ENCODE measurements at regions not wholly inside any gene's neighbourhood (a gene's known extent, or its start where the extent isn't known, plus 50 kb on each side); places are given as distances from the start of the nearest gene placed in this dataset.

DNA sequence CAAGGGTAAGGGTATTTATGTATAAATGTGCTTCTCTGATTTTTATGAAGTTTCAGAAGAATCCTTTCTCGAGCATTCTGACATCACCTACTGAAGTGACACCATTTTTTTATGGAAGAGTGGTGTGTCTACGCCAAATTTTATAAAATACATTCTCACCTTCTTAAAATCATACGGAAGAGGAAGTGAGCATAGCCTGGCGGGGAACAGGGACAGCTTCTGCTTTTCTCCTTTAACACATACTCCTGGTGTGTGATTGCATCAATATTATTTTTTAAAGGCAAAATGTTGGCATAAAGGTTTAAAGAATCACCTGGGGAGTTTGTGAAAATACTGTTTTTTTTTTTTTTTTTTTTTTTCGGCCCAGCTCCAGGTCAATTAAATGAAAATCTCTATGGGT is 733.6 kb upstream of the MAN1A1 start:
- Mint-ChIP-seq H3K36me3 (no peaks in the 10 kb centered on the region), H3K9me3 (no peaks in the 10 kb centered on the region), H3K27me3 (peaks cover 0 to 4% of the 10 kb centered on the region in 2 donors), H3K4me3 (no peak overlapping the region), H3K27ac (no peak overlapping the region), H3K4me1 (no peaks in the 10 kb centered on the region)
- Histone ChIP-seq H3K27ac (ENCODE audit: low read length) (no peak overlapping the region), H3K4me1 (ENCODE audit: control insufficient read depth in 1 of 2, extremely low read depth in 1 of 2, insufficient read depth in 2 of 2, low read length in 2 of 2) (no peaks in the 10 kb centered on the region), H3K9me3 (no peaks in the 10 kb centered on the region), H3K36me3 (ENCODE audit: control insufficient read depth in 2 of 2, extremely low read depth in 1 of 2, insufficient read depth in 1 of 2, low read length in 1 of 2) (no peaks in the 10 kb centered on the region), H3K4me3 (ENCODE audit: control insufficient read depth in 1 of 2, extremely low read depth in 1 of 2, low read length in 1 of 2) (no peak overlapping the region), H3K27me3 (replicated peaks in 1 of 2; ENCODE audit: control insufficient read depth in 2 of 2, extremely low read depth in 1 of 2, insufficient read depth in 2 of 2, low read length in 1 of 2) (no peaks in the 10 kb centered on the region)
- no peak for DNase-seq
- no peak for ATAC-seq (replicated peaks in 1 of 4)
- CTCF ChIA-PET: no interaction called here
- POLR2A ChIA-PET: interaction anchor here in 1 of 2 donors (0.6 kb wide), 1 partner anchor 833 kb away, joined by 11 read pairs; no protein-coding TSS in a partner anchor
- WGBS (ENCODE audit: insufficient coverage): no CpG with 5 or more reads among the region's 5 CpGs

DNA sequence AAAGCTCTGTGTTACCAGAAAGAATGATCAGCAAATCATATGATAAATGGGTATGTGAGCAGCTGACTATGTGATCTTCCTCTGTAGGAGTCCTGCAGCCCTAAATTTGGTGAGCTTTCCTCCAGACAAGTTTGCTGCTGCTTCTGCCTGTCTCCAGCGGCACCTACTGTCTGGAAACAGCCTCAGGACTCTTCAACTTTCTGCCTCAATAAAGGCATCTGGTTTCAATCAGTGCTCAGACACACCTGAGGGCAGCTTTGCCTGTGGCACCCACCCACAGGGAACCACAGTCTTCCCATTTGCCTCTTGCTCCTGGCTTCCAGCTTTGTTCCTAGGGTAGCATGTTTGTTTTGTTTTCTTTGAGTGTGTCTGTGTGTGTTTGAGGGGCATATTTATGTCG is 727.9 kb upstream of the MAN1A1 start:
- H3K36me3 ChIP-seq (ENCODE audit: control insufficient read depth in 2 of 2, extremely low read depth in 1 of 2, insufficient read depth in 1 of 2, low read length in 1 of 2): no peaks in the 10 kb centered on the region
- CTCF ChIA-PET: no interaction called here

DNA sequence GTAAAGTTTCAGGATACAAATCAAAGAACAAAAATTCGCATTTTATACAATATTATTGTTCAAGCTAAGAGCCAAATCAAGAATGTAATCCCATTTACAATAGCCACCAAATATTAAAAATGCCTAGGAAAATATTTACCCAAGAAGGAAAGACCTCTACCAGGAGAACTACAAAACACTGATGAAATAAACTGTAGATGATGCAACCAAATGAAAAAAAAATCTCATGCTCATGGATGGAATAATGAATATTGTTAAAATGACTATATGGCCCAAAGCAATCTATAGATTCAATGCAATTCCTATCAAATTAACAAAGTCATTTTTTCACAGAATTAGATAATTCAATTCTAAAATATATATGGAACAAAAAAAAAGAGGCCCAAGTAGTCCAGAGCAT is 708.8 kb upstream of the MAN1A1 start:
- no peaks in the 10 kb centered on the region for H3K9me3 ChIP-seq
- DNase-seq (no peak), ATAC-seq (replicated peaks in 1 of 4) (no peak)
- H3K36me3 Mint-ChIP-seq: no peaks in the 10 kb centered on the region
- no peaks in the 10 kb centered on the region for H3K36me3 ChIP-seq (ENCODE audit: control insufficient read depth in 2 of 2, extremely low read depth in 1 of 2, insufficient read depth in 1 of 2, low read length in 1 of 2)
- no peaks in the 10 kb centered on the region for H3K4me1 Mint-ChIP-seq
- H3K9me3 Mint-ChIP-seq: peaks cover 11 to 20% (median 14%) of the 10 kb centered on the region in 3 donors
- no peak overlapping the region for H3K4me3 Mint-ChIP-seq
- no peaks in the 10 kb centered on the region for H3K27me3 Mint-ChIP-seq
- no peak overlapping the region for H3K27ac ChIP-seq (ENCODE audit: low read length)
- WGBS (ENCODE audit: insufficient coverage): no CpG with 5 or more reads among the region's 1 CpG
- CTCF ChIA-PET: no interaction called here
- H3K4me3 ChIP-seq (ENCODE audit: control insufficient read depth in 1 of 2, extremely low read depth in 1 of 2, low read length in 1 of 2): no peak overlapping the region
- no peak overlapping the region for H3K27ac Mint-ChIP-seq
- no peaks in the 10 kb centered on the region for H3K27me3 ChIP-seq (replicated peaks in 1 of 2; ENCODE audit: control insufficient read depth in 2 of 2, extremely low read depth in 1 of 2, insufficient read depth in 2 of 2, low read length in 1 of 2)
- H3K4me1 ChIP-seq (ENCODE audit: control insufficient read depth in 1 of 2, extremely low read depth in 1 of 2, insufficient read depth in 2 of 2, low read length in 2 of 2): no peaks in the 10 kb centered on the region
- POLR2A ChIA-PET: no interaction called here

More for the DNA sequence above, 727.9 kb upstream of the MAN1A1 start:
- Mint-ChIP-seq H3K36me3 (no peaks in the 10 kb centered on the region), H3K27me3 (no peaks in the 10 kb centered on the region), H3K27ac (no peak overlapping the region), H3K4me3 (no peak overlapping the region), H3K9me3 (no peaks in the 10 kb centered on the region), H3K4me1 (no peaks in the 10 kb centered on the region)
- no peaks in the 10 kb centered on the region for H3K9me3 ChIP-seq
- no CpG with 5 or more reads among the region's 2 CpGs for WGBS (ENCODE audit: insufficient coverage)
- ATAC-seq (replicated peaks in 1 of 4): no peak
- DNase-seq: no peak
- no peaks in the 10 kb centered on the region for H3K4me1 ChIP-seq (ENCODE audit: control insufficient read depth in 1 of 2, extremely low read depth in 1 of 2, insufficient read depth in 2 of 2, low read length in 2 of 2)
- POLR2A ChIA-PET: no interaction called here
- H3K4me3 ChIP-seq (ENCODE audit: control insufficient read depth in 1 of 2, extremely low read depth in 1 of 2, low read length in 1 of 2): no peak overlapping the region
- H3K27me3 ChIP-seq (replicated peaks in 1 of 2; ENCODE audit: control insufficient read depth in 2 of 2, extremely low read depth in 1 of 2, insufficient read depth in 2 of 2, low read length in 1 of 2): no peaks in the 10 kb centered on the region
- no peak overlapping the region for H3K27ac ChIP-seq (ENCODE audit: low read length)

DNA sequence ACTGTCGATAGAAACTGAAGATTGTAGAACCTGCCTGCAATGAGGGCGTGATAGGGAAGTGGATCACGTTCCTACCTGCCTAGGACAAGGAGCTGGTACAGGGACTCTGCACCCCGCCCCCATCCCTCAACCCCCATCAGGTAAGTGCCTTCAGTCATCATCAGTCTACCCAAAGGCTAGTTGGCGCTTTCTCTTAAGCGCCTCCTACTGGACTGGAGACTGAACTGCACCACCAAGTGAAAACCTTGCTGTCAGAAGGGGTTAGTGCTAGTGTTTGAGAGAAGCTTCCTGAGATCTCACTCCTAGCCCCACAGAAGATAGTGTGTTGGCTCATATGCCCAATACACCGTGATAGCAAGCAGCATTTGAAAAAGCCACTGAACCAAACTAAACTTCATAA is 706.5 kb upstream of the MAN1A1 start:
- Histone ChIP-seq H3K36me3 (ENCODE audit: control insufficient read depth in 2 of 2, extremely low read depth in 1 of 2, insufficient read depth in 1 of 2, low read length in 1 of 2) (no peaks in the 10 kb centered on the region), H3K27ac (ENCODE audit: low read length) (no peak overlapping the region), H3K4me1 (ENCODE audit: control insufficient read depth in 1 of 2, extremely low read depth in 1 of 2, insufficient read depth in 2 of 2, low read length in 2 of 2) (no peaks in the 10 kb centered on the region), H3K4me3 (ENCODE audit: control insufficient read depth in 1 of 2, extremely low read depth in 1 of 2, low read length in 1 of 2) (no peak overlapping the region), H3K27me3 (replicated peaks in 1 of 2; ENCODE audit: control insufficient read depth in 2 of 2, extremely low read depth in 1 of 2, insufficient read depth in 2 of 2, low read length in 1 of 2) (no peaks in the 10 kb centered on the region), H3K9me3 (no peaks in the 10 kb centered on the region)
- 76% methylated on average over 4 of the region's 7 CpGs for WGBS (ENCODE audit: insufficient coverage)
- no peak for ATAC-seq (replicated peaks in 1 of 4)
- peak in 1 of 35 experiments; percentile 17 for DNase-seq
- no peaks in the 10 kb centered on the region for H3K4me1 Mint-ChIP-seq
- ChIA-PET POLR2A (no interaction called here), CTCF (no interaction called here)
- H3K36me3 Mint-ChIP-seq: no peaks in the 10 kb centered on the region
- no peak overlapping the region for H3K27ac Mint-ChIP-seq
- H3K4me3 Mint-ChIP-seq: no peak overlapping the region
- H3K9me3 Mint-ChIP-seq: peaks cover 11 to 16% (median 14%) of the 10 kb centered on the region in 3 donors
- no peaks in the 10 kb centered on the region for H3K27me3 Mint-ChIP-seq

DNA sequence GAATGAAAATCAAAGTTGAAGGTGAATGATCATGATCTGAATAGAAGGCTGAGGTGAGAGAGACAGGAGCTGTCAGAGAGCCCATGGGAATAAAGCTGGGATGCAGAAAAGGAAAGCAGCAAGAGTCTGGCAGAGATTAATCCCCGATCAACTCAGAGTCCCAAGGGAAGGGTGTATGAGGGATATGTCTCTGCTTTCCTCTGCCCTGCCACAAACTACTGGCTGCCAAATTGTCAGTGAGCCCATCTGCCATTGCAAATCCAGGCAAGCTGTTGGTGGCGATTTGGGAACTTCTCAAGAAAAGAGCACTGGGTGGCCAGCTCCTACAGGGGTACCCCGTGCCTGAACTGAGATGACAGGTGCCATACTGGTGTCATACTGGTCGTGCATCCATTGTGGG is 705.5 kb upstream of the MAN1A1 start:
- WGBS (ENCODE audit: insufficient coverage): 63% methylated on average over 3 of the region's 4 CpGs
- Histone ChIP-seq H3K36me3 (ENCODE audit: control insufficient read depth in 2 of 2, extremely low read depth in 1 of 2, insufficient read depth in 1 of 2, low read length in 1 of 2) (no peaks in the 10 kb centered on the region), H3K4me3 (ENCODE audit: control insufficient read depth in 1 of 2, extremely low read depth in 1 of 2, low read length in 1 of 2) (no peak overlapping the region), H3K27me3 (replicated peaks in 1 of 2; ENCODE audit: control insufficient read depth in 2 of 2, extremely low read depth in 1 of 2, insufficient read depth in 2 of 2, low read length in 1 of 2) (no peaks in the 10 kb centered on the region), H3K27ac (ENCODE audit: low read length) (no peak overlapping the region), H3K4me1 (ENCODE audit: control insufficient read depth in 1 of 2, extremely low read depth in 1 of 2, insufficient read depth in 2 of 2, low read length in 2 of 2) (no peaks in the 10 kb centered on the region), H3K9me3 (no peaks in the 10 kb centered on the region)
- no peak overlapping the region for H3K27ac Mint-ChIP-seq
- H3K9me3 Mint-ChIP-seq: peaks cover 8 to 16% (median 11%) of the 10 kb centered on the region in 3 donors
- CTCF ChIA-PET: no interaction called here
- H3K4me1 Mint-ChIP-seq: no peaks in the 10 kb centered on the region
- no peaks in the 10 kb centered on the region for H3K36me3 Mint-ChIP-seq
- no peak for DNase-seq
- ATAC-seq (replicated peaks in 1 of 4): no peak
- H3K4me3 Mint-ChIP-seq: no peak overlapping the region
- POLR2A ChIA-PET: no interaction called here
- H3K27me3 Mint-ChIP-seq: no peaks in the 10 kb centered on the region

DNA sequence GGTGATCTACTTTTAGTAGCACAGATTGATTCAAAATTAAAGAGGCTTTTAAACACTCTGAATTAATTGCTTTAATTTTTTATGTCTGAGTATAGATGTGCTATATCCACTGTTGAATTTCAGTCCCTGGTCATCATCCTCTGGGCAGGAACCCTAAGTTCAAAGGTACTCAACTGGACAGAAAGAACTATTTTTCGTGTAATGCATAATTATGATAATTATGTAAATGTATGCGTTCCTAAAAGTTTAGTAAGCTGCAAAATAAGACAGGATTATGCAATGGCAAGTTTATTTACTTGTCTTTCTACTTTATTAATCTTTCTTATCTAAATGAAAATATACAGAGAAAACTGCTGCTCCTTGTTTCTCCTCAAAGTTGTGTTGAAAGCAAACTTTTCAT is 690.1 kb upstream of the MAN1A1 start:
- H3K27ac Mint-ChIP-seq: no peak overlapping the region
- DNase-seq (no peak), ATAC-seq (replicated peaks in 1 of 4) (no peak)
- ChIA-PET CTCF (no interaction called here), POLR2A (no interaction called here)
- no peaks in the 10 kb centered on the region for H3K4me1 Mint-ChIP-seq
- H3K4me3 Mint-ChIP-seq: no peak overlapping the region
- Histone ChIP-seq H3K9me3 (no peaks in the 10 kb centered on the region), H3K4me3 (ENCODE audit: control insufficient read depth in 1 of 2, extremely low read depth in 1 of 2, low read length in 1 of 2) (no peak overlapping the region), H3K36me3 (ENCODE audit: control insufficient read depth in 2 of 2, extremely low read depth in 1 of 2, insufficient read depth in 1 of 2, low read length in 1 of 2) (no peaks in the 10 kb centered on the region), H3K4me1 (ENCODE audit: control insufficient read depth in 1 of 2, extremely low read depth in 1 of 2, insufficient read depth in 2 of 2, low read length in 2 of 2) (no peaks in the 10 kb centered on the region), H3K27ac (ENCODE audit: low read length) (no peak overlapping the region), H3K27me3 (replicated peaks in 1 of 2; ENCODE audit: control insufficient read depth in 2 of 2, extremely low read depth in 1 of 2, insufficient read depth in 2 of 2, low read length in 1 of 2) (no peaks in the 10 kb centered on the region)
- no peaks in the 10 kb centered on the region for H3K36me3 Mint-ChIP-seq
- no CpG with 5 or more reads among the region's 2 CpGs for WGBS (ENCODE audit: insufficient coverage)
- peaks cover 0 to 4% (median 0%) of the 10 kb centered on the region in 3 donors for H3K9me3 Mint-ChIP-seq
- H3K27me3 Mint-ChIP-seq: no peaks in the 10 kb centered on the region

DNA sequence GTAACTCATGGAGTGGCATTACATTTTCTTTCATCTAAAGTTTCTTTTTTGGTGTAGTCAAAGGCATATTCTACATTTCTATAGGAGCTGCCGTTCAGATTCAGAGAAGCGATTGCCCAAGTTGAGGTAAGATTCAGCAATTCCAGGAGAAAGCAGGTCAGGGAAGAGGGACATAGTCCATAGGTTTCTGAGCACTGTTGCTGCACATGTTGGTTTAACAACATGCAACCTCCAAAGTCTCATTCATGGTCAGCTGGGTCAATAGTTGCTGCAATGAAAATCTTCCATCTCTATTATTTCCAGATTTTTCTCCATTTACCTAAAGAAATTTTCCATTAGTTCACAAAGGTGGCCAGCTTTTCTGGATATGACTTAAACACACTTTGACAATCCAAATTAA is 682.3 kb upstream of the MAN1A1 start:
- H3K27me3 Mint-ChIP-seq: no peaks in the 10 kb centered on the region
- H3K4me1 Mint-ChIP-seq: no peaks in the 10 kb centered on the region
- ChIA-PET POLR2A (no interaction called here), CTCF (no interaction called here)
- no peak for ATAC-seq (replicated peaks in 1 of 4)
- no peaks in the 10 kb centered on the region for H3K4me1 ChIP-seq (ENCODE audit: control insufficient read depth in 1 of 2, extremely low read depth in 1 of 2, insufficient read depth in 2 of 2, low read length in 2 of 2)
- H3K9me3 ChIP-seq: no peaks in the 10 kb centered on the region
- no peak overlapping the region for H3K27ac ChIP-seq (ENCODE audit: low read length)
- H3K27me3 ChIP-seq (replicated peaks in 1 of 2; ENCODE audit: control insufficient read depth in 2 of 2, extremely low read depth in 1 of 2, insufficient read depth in 2 of 2, low read length in 1 of 2): peaks cover 0 to 2% of the 10 kb centered on the region in 2 experiments
- no peaks in the 10 kb centered on the region for H3K9me3 Mint-ChIP-seq
- DNase-seq: no peak
- H3K27ac Mint-ChIP-seq: no peak overlapping the region
- no peaks in the 10 kb centered on the region for H3K36me3 Mint-ChIP-seq
- 100% methylated on average over 1 of the region's 2 CpGs for WGBS (ENCODE audit: insufficient coverage)
- H3K4me3 Mint-ChIP-seq: no peak overlapping the region
- no peak overlapping the region for H3K4me3 ChIP-seq (ENCODE audit: control insufficient read depth in 1 of 2, extremely low read depth in 1 of 2, low read length in 1 of 2)
- H3K36me3 ChIP-seq (ENCODE audit: control insufficient read depth in 2 of 2, extremely low read depth in 1 of 2, insufficient read depth in 1 of 2, low read length in 1 of 2): no peaks in the 10 kb centered on the region
